Ovary (tissue), 3 donors: ENCODE measurements at regions not wholly inside any gene's neighbourhood (a gene's known extent, or its start where the extent isn't known, plus 50 kb on each side); places are given as distances from the start of the nearest gene placed in this dataset.

ENCODE experiments used
- CTCF ChIP-seq, 3 donors: fragments of 450-650 bp in 2 of 3; fragments of 200-600 bp in 1 of 3; IDR thresholded peaks; one replicate each; pipeline versions ENCODE4 v1.5.1 to v1.8.0; 2016 to 2022; ENCODE audit warnings: antibody characterized with exemption in 3 of 3, mild to moderate bottlenecking in 1 of 3
- EP300 ChIP-seq: sonication (generic); formaldehyde crosslinking; IDR thresholded peaks from one replicate; pipeline ENCODE4 v1.6.1; 2017; ENCODE audit warnings: antibody characterized with exemption
- POLR2A ChIP-seq: fragments of 450-650 bp; IDR thresholded peaks from one replicate; pipeline ENCODE4 v1.6.1; 2017; ENCODE audit warnings: antibody characterized with exemption, mild to moderate bottlenecking, moderate library complexity
- donor health status: DM: no; HTN: no; CAD: no.

- TF ChIP-seq CTCF (IDR thresholded peaks at IDR 0.05), result no peak
- TF ChIP-seq POLR2A, result no peak
- TF ChIP-seq EP300, result no peak
Observed at GRCh38 chr14:86505808-86506207, 975.9 kb downstream of the FLRT2 start.
